ENCODE measurements at regions not wholly inside any gene's neighbourhood (a gene's known extent, or its start where the extent isn't known, plus 50 kb on each side); places are given as distances from the start of the nearest gene placed in this dataset.

DNA sequence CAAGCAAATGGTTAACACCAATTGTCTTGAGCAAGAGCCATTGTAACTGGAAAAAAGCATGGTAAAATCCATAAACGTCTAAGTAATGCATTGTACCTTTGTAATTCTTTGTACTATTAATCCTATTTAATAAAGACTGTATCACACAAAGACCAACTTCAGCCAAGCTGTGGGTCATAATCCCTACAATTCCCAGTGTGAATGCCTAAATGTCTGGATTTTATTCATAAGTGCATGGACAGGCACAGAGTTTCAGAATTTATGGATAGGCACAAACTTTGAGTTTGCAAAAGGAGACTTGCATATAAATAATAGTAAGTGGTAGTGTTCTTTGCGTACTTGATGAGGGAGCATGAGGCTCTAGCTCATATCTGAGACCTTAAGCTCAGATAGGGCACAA is 1280.2 kb upstream of the WWC1 start:
- intact Hi-C loops (cut with DNase I), result no loop called here
- Histone ChIP-seq H3K9me3 (no peaks in the 10 kb centered on the region), H3K4me1 (no peaks in the 10 kb centered on the region), H3K27ac (no peak overlapping the region), H3K36me3 (no peaks in the 10 kb centered on the region), H3K4me3 (no peak overlapping the region), H3K27me3 (no peaks in the 10 kb centered on the region)
- ATAC-seq (no peak), DNase-seq (no peak)
- TF ChIP-seq, protein P1, sequence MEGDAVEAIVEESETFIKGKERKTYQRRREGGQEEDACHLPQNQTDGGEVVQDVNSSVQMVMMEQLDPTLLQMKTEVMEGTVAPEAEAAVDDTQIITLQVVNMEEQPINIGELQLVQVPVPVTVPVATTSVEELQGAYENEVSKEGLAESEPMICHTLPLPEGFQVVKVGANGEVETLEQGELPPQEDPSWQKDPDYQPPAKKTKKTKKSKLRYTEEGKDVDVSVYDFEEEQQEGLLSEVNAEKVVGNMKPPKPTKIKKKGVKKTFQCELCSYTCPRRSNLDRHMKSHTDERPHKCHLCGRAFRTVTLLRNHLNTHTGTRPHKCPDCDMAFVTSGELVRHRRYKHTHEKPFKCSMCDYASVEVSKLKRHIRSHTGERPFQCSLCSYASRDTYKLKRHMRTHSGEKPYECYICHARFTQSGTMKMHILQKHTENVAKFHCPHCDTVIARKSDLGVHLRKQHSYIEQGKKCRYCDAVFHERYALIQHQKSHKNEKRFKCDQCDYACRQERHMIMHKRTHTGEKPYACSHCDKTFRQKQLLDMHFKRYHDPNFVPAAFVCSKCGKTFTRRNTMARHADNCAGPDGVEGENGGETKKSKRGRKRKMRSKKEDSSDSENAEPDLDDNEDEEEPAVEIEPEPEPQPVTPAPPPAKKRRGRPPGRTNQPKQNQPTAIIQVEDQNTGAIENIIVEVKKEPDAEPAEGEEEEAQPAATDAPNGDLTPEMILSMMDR (IDR thresholded peaks at IDR 0.05), result no peak
- 41% methylated on average over 2 of the region's 2 CpGs for WGBS (ENCODE audit: insufficient coverage, low coverage, low lambda C conversion rate, missing lambda C conversion rate)

DNA sequence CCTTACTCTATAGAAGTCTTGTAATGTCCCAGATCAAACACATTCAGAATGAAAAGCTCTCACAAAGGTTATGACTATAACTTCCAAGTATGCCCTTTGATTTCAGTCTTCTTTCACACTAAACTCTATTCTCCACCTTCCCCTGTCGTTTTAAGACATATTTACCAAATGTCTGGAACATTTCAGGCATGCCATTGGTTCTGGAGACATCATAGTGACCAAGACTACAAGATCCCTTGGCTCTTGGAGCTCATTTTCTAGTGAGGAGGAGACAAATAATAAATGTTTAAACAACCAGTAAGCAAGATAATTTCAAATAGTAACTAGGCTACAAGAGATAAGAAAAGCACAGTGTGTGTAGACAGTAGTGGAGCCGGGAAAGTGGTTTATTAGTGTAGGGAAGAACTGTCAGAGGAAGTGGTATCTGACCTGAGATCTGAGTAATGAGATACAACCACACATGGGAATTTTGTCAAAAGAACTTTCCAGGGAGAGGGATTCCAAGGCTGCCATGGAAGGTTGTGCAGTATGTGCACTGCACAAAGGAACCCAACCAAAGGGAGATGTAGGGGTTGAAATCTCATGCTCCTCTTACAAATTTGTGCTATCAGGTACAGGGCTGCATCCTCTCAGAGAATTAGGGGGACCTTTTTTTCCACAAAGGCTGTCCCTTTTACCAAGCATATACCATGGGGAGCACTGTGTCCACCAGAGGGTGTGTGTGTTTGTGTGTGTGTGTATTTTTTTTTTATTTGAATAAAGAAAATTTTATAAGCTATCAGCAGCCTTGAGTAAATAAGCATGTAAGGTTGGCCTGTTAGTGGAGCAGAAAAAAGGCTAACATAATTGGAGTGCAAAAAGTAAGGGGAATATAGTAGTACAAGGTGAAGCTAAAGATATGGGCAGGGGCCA is 1279.1 kb upstream of the WWC1 start:
- WGBS (ENCODE audit: insufficient coverage, low coverage, low lambda C conversion rate, missing lambda C conversion rate), result 21% methylated on average over 2 of the region's 2 CpGs
- H3K4me3 ChIP-seq, result no peak overlapping the region
- DNase-seq, result no peak
- intact Hi-C loops (cut with DNase I), result no loop called here
- no peaks in the 10 kb centered on the region for H3K4me1 ChIP-seq
- H3K27me3 ChIP-seq, result no peaks in the 10 kb centered on the region
- no peaks in the 10 kb centered on the region for H3K9me3 ChIP-seq
- no peak for TF ChIP-seq POLR2A (IDR thresholded peaks at IDR 0.05)
- TF ChIP-seq, protein P1 (IDR thresholded peaks at IDR 0.05), result no peak
- H3K27ac ChIP-seq, result no peak overlapping the region
- ATAC-seq, result no peak
- H3K36me3 ChIP-seq, result no peaks in the 10 kb centered on the region

DNA sequence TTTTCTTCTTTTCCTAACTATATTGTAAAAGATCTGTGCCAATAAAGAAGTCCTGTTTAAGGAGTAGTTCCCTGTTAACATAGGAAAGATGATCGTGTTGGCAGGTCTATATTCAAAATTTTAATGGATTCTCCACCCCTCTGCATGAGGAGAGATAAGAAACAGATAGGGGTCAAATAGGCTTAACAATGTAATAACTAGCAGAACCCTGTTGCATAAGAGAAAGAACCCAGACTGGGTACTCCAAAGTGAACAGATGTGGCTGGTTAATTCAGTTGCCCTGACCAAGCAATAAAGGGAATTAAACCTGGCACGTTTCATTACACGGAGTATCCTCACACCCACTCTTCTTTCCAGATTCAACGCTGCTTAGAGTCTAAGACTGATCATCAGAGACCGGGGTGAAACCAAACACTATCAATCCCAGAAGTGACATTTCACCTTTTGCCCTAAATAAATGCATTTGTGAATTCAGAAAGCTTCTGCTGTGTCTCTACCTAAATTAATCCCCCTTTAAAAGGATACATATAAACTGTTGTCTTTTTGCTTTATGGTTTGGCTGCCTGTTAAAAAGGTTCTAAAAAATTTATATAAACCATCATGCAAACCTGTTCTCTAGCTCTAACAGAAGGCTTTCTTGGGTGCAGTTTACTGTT is 1276.9 kb upstream of the WWC1 start:
- H3K9me3 ChIP-seq, result no peaks in the 10 kb centered on the region
- H3K4me1 ChIP-seq, result no peaks in the 10 kb centered on the region
- 28% methylated on average over 5 of the region's 5 CpGs for WGBS (ENCODE audit: insufficient coverage, low coverage, low lambda C conversion rate, missing lambda C conversion rate)
- no peaks in the 10 kb centered on the region for H3K36me3 ChIP-seq
- no peak overlapping the region for H3K4me3 ChIP-seq
- no peak for DNase-seq
- TF ChIP-seq, protein P1 (IDR thresholded peaks at IDR 0.05), result no peak
- no peak for TF ChIP-seq POLR2A (IDR thresholded peaks at IDR 0.05)
- H3K27me3 ChIP-seq, result no peaks in the 10 kb centered on the region
- intact Hi-C loops (cut with DNase I), result no loop called here
- no peak for ATAC-seq
- no peak overlapping the region for H3K27ac ChIP-seq

DNA sequence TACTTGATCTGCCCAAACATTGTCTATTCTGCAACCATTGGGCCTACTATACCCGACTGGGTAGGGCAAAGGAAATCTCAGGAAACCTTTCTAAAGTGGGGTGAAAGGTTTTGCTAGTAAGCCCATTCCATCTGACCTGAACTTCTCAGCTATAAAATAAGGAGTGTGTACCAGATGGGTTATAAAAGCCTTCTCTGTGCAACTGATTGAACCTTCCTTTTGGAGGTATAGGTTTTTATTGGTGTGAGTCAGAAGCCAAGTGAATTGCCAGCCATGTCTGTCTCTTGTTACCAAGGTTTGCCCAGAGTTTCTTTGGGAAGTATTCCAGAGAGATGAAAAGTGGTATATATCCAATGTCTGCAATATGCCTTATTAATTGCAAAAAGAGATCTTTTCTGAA is 1271.0 kb upstream of the WWC1 start:
- WGBS (ENCODE audit: insufficient coverage, low coverage, low lambda C conversion rate, missing lambda C conversion rate), result 33% methylated on average over 1 of the region's 1 CpG
- no peak overlapping the region for H3K4me3 ChIP-seq
- intact Hi-C loops (cut with DNase I), result no loop called here
- H3K27ac ChIP-seq, result no peak overlapping the region
- no peaks in the 10 kb centered on the region for H3K27me3 ChIP-seq
- no peaks in the 10 kb centered on the region for H3K4me1 ChIP-seq
- ATAC-seq, result no peak
- no peaks in the 10 kb centered on the region for H3K36me3 ChIP-seq
- TF ChIP-seq, protein P1 (IDR thresholded peaks at IDR 0.05), result no peak
- no peak for TF ChIP-seq POLR2A (IDR thresholded peaks at IDR 0.05)
- DNase-seq, result no peak
- no peaks in the 10 kb centered on the region for H3K9me3 ChIP-seq
